Hepatocyte (in vitro differentiated cells): ENCODE measurements at regions not wholly inside any gene's neighbourhood (a gene's known extent, or its start where the extent isn't known, plus 50 kb on each side); places are given as distances from the start of the nearest gene placed in this dataset.

Experiments
- DNase-seq: peaks from one replicate; pipeline ENCODE4 v3.0.0-alpha.2; 2016; ENCODE audit warnings: low spot score
- H2AFZ ChIP-seq: fragments of 200-600 bp; sonication (generic); 2 replicates; pipeline ENCODE4 v1.6.0; 2016; ENCODE audit warnings: antibody characterized with exemption, mild to moderate bottlenecking
- H3K27ac ChIP-seq: fragments of 200-600 bp; sonication (generic); 2 replicates; pipeline ENCODE4 v1.5.1; 2016; ENCODE audit warnings: mild to moderate bottlenecking
- H3K27me3 ChIP-seq: fragments of 200-600 bp; sonication (generic); 2 replicates; pipeline ENCODE4 v1.6.1; 2016
- H3K36me3 ChIP-seq: fragments of 200-600 bp; sonication (generic); replicated peaks from 2 replicates; pipeline ENCODE4 v1.5.1; 2016; ENCODE audit warnings: low read depth; ENCODE audit not compliant: insufficient read depth
- H3K4me1 ChIP-seq: fragments of 200-600 bp; sonication (generic); 2 replicates; pipeline ENCODE4 v1.5.1; 2016; ENCODE audit warnings: mild to moderate bottlenecking, moderate library complexity; ENCODE audit not compliant: insufficient read depth
- H3K4me2 ChIP-seq: fragments of 200-600 bp; sonication (generic); 2 replicates; pipeline ENCODE4 v1.6.0; 2016
- H3K4me3 ChIP-seq: fragments of 200-600 bp; sonication (generic); 2 replicates; pipeline ENCODE4 v1.5.1; 2016; ENCODE audit warnings: mild to moderate bottlenecking
- H3K79me2 ChIP-seq: fragments of 200-600 bp; sonication (generic); 2 replicates; pipeline ENCODE4 v1.6.0; 2017; ENCODE audit warnings: mild to moderate bottlenecking
- H3K9me2 ChIP-seq: fragments of 200-600 bp; sonication (generic); replicated peaks from 2 replicates; pipeline ENCODE4 v1.6.0; 2017; ENCODE audit warnings: mild to moderate bottlenecking; ENCODE audit not compliant: insufficient read depth
- H3K9me3 ChIP-seq: fragments of 200-600 bp; sonication (generic); 2 replicates; pipeline ENCODE4 v1.5.1; 2016; ENCODE audit warnings: low read depth, mild to moderate bottlenecking
- H4K20me1 ChIP-seq: fragments of 200-600 bp; sonication (generic); 2 replicates; pipeline ENCODE4 v1.6.0; 2016; ENCODE audit warnings: mild to moderate bottlenecking; ENCODE audit not compliant: insufficient read depth, poor library complexity, severe bottlenecking
- EZH2 ChIP-seq: fragments of 200-600 bp; sonication (generic); IDR thresholded peaks from 2 replicates; pipeline ENCODE4 v1.6.1; 2016; ENCODE audit warnings: antibody characterized with exemption, mild to moderate bottlenecking, borderline replicate concordance
- EZH2phosphoT487 ChIP-seq: fragments of 200-600 bp; sonication (generic); IDR thresholded peaks from one replicate; pipeline ENCODE4 v1.6.1; 2018; ENCODE audit warnings: antibody characterized with exemption, mild to moderate bottlenecking, low read depth, moderate library complexity; ENCODE audit not compliant: unreplicated experiment, severe bottlenecking
- WGBS: methylation state at CpG from one replicate; pipeline ENCODE4 v1.1.6; 2016; ENCODE audit warnings: low lambda C conversion rate; ENCODE audit errors: missing lambda C conversion rate; 5-methylcytosine and 5-hydroxymethylcytosine counted together
- TF ChIP-seq, protein P1 (sequence below): fragments of 200-600 bp; sonication (generic); IDR thresholded peaks from 2 replicates; pipeline ENCODE4 v1.5.1; 2016; ENCODE audit warnings: antibody characterized with exemption, mild to moderate bottlenecking; ENCODE audit not compliant: poor library complexity

- TF ChIP-seq EZH2phosphoT487 (no peak), EZH2 (no peak)
- TF ChIP-seq, protein P1, sequence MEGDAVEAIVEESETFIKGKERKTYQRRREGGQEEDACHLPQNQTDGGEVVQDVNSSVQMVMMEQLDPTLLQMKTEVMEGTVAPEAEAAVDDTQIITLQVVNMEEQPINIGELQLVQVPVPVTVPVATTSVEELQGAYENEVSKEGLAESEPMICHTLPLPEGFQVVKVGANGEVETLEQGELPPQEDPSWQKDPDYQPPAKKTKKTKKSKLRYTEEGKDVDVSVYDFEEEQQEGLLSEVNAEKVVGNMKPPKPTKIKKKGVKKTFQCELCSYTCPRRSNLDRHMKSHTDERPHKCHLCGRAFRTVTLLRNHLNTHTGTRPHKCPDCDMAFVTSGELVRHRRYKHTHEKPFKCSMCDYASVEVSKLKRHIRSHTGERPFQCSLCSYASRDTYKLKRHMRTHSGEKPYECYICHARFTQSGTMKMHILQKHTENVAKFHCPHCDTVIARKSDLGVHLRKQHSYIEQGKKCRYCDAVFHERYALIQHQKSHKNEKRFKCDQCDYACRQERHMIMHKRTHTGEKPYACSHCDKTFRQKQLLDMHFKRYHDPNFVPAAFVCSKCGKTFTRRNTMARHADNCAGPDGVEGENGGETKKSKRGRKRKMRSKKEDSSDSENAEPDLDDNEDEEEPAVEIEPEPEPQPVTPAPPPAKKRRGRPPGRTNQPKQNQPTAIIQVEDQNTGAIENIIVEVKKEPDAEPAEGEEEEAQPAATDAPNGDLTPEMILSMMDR = no peak
- Histone ChIP-seq H4K20me1 (no peaks in the 10 kb centered on the region), H3K9me3 (no peaks in the 10 kb centered on the region), H3K9me2 (no peaks in the 10 kb centered on the region), H3K36me3 (no peaks in the 10 kb centered on the region), H2AFZ (no peak overlapping the region), H3K4me3 (no peak overlapping the region), H3K79me2 (no peaks in the 10 kb centered on the region), H3K27me3 (no peaks in the 10 kb centered on the region), H3K4me2 (no peak overlapping the region), H3K4me1 (no peaks in the 10 kb centered on the region), H3K27ac (no peak overlapping the region)
- 89% methylated on average over 4 of the region's 4 CpGs for WGBS
- no peak for DNase-seq
Measured at GRCh38 chr9:29198861-29199260, 1625.6 kb upstream of the C9orf72 start.

DNA sequence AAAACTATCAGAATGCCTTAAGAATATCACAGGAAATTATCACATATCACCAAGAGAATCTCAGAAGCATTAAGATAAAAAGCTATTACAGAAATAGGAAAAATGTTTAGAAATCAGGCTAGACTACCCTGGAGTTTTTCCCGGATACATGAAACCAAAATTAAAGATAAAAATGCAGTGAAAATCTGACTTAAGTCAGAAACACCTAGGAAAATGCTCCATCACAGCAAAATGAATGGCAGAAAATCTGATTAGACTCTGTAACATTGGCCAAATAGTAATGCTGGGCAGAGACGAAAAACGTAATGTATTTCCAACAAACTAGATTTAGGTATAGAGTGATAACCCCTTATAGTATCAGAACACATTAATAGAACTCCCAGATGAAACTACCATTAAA is 1626.7 kb upstream of the C9orf72 start:
- no peaks in the 10 kb centered on the region for H3K4me1 ChIP-seq
- H3K27me3 ChIP-seq = no peaks in the 10 kb centered on the region
- no peak overlapping the region for H3K4me3 ChIP-seq
- no peak overlapping the region for H3K27ac ChIP-seq
- no peaks in the 10 kb centered on the region for H3K36me3 ChIP-seq
- H3K79me2 ChIP-seq = no peaks in the 10 kb centered on the region
- H2AFZ ChIP-seq = no peak overlapping the region
- no peaks in the 10 kb centered on the region for H3K9me2 ChIP-seq
- no peaks in the 10 kb centered on the region for H4K20me1 ChIP-seq
- no peak overlapping the region for H3K4me2 ChIP-seq
- no peaks in the 10 kb centered on the region for H3K9me3 ChIP-seq
- 50% methylated on average over 3 of the region's 3 CpGs for WGBS
- no peak for DNase-seq
- TF ChIP-seq, protein P1 = no peak
- TF ChIP-seq EZH2phosphoT487 (no peak), EZH2 (no peak)

DNA sequence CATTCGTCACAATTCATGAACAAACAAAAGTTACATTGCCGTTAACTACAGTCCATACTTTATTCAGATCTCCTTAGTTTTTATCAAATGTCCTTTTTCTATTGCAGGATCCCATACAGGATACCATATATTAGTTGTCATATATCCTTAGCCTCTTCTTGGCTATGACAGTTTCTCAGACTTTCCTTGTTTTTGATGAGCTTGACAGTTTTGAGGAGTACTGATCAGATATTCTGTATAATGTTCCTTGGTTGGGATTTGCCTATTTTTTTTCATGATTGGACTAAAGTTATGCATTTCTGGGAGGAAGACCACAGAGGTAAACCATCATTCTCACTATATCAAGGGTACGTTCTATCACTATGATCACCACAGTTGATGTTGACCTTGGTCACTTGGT is 1627.4 kb upstream of the C9orf72 start:
- TF ChIP-seq EZH2 (no peak), EZH2phosphoT487 (no peak)
- TF ChIP-seq, protein P1 = no peak

More for the DNA sequence above, 1627.4 kb upstream of the C9orf72 start:
- no peak overlapping the region for H3K27ac ChIP-seq
- no peaks in the 10 kb centered on the region for H3K9me3 ChIP-seq
- no peak overlapping the region for H3K4me2 ChIP-seq
- WGBS = 89% methylated on average over 3 of the region's 3 CpGs
- no peaks in the 10 kb centered on the region for H3K9me2 ChIP-seq
- H3K36me3 ChIP-seq = no peaks in the 10 kb centered on the region
- no peaks in the 10 kb centered on the region for H3K27me3 ChIP-seq
- DNase-seq = no peak
- no peaks in the 10 kb centered on the region for H3K4me1 ChIP-seq
- H3K79me2 ChIP-seq = no peaks in the 10 kb centered on the region
- H2AFZ ChIP-seq = no peak overlapping the region
- H3K4me3 ChIP-seq = no peak overlapping the region
- no peaks in the 10 kb centered on the region for H4K20me1 ChIP-seq
